H9 (cell line): ENCODE measurements at regions not wholly inside any gene's neighbourhood (a gene's known extent, or its start where the extent isn't known, plus 50 kb on each side); places are given as distances from the start of the nearest gene placed in this dataset.
"Not testable (repeated sequence)": the region's sequence is repeated elsewhere in the genome, so short reads cannot be mapped to it uniquely, and the experiment has no call there.

Source experiments
- DNase-seq: peaks from one replicate; pipeline ENCODE4 v3.0.0-alpha.2; 2017
- H2AFZ ChIP-seq: one replicate; pipeline ENCODE4 v1.6.1; 2013; ENCODE audit warnings: mild to moderate bottlenecking, low read length, control low read depth, moderate library complexity
- H2AK5ac ChIP-seq: 2 replicates; pipeline ENCODE4 v1.6.1; 2013; ENCODE audit warnings: low read length, control low read depth, mixed read lengths; ENCODE audit not compliant: insufficient read length
- H2BK120ac ChIP-seq: one replicate; pipeline ENCODE4 v1.6.1; 2013; ENCODE audit warnings: low read depth, mild to moderate bottlenecking, low read length, control low read depth, inconsistent platforms; ENCODE audit not compliant: poor library complexity, severe bottlenecking
- H2BK12ac ChIP-seq: 2 replicates; pipeline ENCODE4 v1.6.1; 2013; ENCODE audit warnings: low read length, control low read depth, mixed read lengths, low read depth; ENCODE audit not compliant: insufficient read length
- H2BK15ac ChIP-seq: 2 replicates; pipeline ENCODE4 v1.6.1; 2013; ENCODE audit warnings: low read depth, low read length, control low read depth
- H2BK20ac ChIP-seq: one replicate; pipeline ENCODE4 v1.6.1; 2013; ENCODE audit warnings: low read depth, mild to moderate bottlenecking, low read length, control low read depth, inconsistent platforms; ENCODE audit not compliant: poor library complexity, severe bottlenecking
- H2BK5ac ChIP-seq: 2 replicates; pipeline ENCODE4 v1.6.1; 2013; ENCODE audit warnings: low read length, control low read depth, mixed read lengths; ENCODE audit not compliant: insufficient read length
- H3K14ac ChIP-seq: 2 replicates; pipeline ENCODE4 v1.6.1; 2013; ENCODE audit warnings: low read length, control low read depth; ENCODE audit not compliant: insufficient read depth
- H3K18ac ChIP-seq: 2 replicates; pipeline ENCODE4 v1.6.1; 2013; ENCODE audit warnings: low read depth, mild to moderate bottlenecking, mixed read lengths, low read length, control low read depth; ENCODE audit not compliant: insufficient read length
- H3K23ac ChIP-seq: 2 replicates; pipeline ENCODE4 v1.6.1; 2013; ENCODE audit warnings: low read length, control low read depth, mixed read lengths, low read depth; ENCODE audit not compliant: insufficient read length
- H3K23me2 ChIP-seq: 2 replicates; pipeline ENCODE4 v1.6.1; 2013; ENCODE audit warnings: low read depth, mild to moderate bottlenecking, mixed read lengths, low read length, control low read depth; ENCODE audit not compliant: insufficient read length, poor library complexity, severe bottlenecking
- H3K27ac ChIP-seq: 2 replicates; pipeline ENCODE4 v1.5.1; 2013; ENCODE audit warnings: low read length, control low read depth, mixed read lengths, low read depth; ENCODE audit not compliant: insufficient read length
- H3K27me3 ChIP-seq: 2 replicates; pipeline ENCODE4 v1.6.1; 2013; ENCODE audit warnings: low read length, control low read depth, inconsistent platforms; ENCODE audit not compliant: insufficient read depth
- H3K4ac ChIP-seq: 2 replicates; pipeline ENCODE4 v1.6.1; 2013; ENCODE audit warnings: low read depth, mild to moderate bottlenecking, control low read depth, inconsistent platforms, low read length, moderate library complexity
- H3K4me1 ChIP-seq: 2 replicates; pipeline ENCODE4 v1.6.1; 2013; ENCODE audit warnings: low read length, control low read depth, inconsistent platforms; ENCODE audit not compliant: insufficient read depth
- H3K4me2 ChIP-seq: 2 replicates; pipeline ENCODE4 v1.6.1; 2013; ENCODE audit warnings: low read length, control low read depth, mixed read lengths; ENCODE audit not compliant: insufficient read length, insufficient read depth
- H3K56ac ChIP-seq: 2 replicates; pipeline ENCODE4 v1.6.1; 2013; ENCODE audit warnings: low read depth, mild to moderate bottlenecking, mixed read lengths, low read length, control low read depth; ENCODE audit not compliant: insufficient read length
- H3K79me1 ChIP-seq: 2 replicates; pipeline ENCODE4 v1.6.1; 2013; ENCODE audit warnings: low read depth, mild to moderate bottlenecking, moderate library complexity, low read length, control low read depth, inconsistent platforms; ENCODE audit not compliant: insufficient read depth, poor library complexity, severe bottlenecking
- H3K79me2 ChIP-seq: 2 replicates; pipeline ENCODE4 v1.6.1; 2013; ENCODE audit warnings: low read length, control low read depth, inconsistent platforms; ENCODE audit not compliant: insufficient read depth
- H3K9ac ChIP-seq: 2 replicates; pipeline ENCODE4 v1.6.1; 2013; ENCODE audit warnings: low read length, control low read depth, mixed read lengths; ENCODE audit not compliant: insufficient read length; ENCODE audit errors: extremely low read depth
- H3K9me3 ChIP-seq: one replicate; pipeline ENCODE4 v1.6.1; 2013; ENCODE audit warnings: low read depth, low read length, inconsistent platforms; ENCODE audit not compliant: control insufficient read depth
- H3T11ph ChIP-seq: one replicate; pipeline ENCODE4 v1.6.1; 2013; ENCODE audit warnings: mild to moderate bottlenecking, low read length, control low read depth, inconsistent platforms
- H4K20me1 ChIP-seq: one replicate; pipeline ENCODE4 v1.6.1; 2013; ENCODE audit not compliant: control insufficient read depth, insufficient read length, insufficient read depth
- H4K5ac ChIP-seq: 2 replicates; pipeline ENCODE4 v1.6.1; 2013; ENCODE audit warnings: low read depth, mild to moderate bottlenecking, mixed read lengths, low read length, control low read depth; ENCODE audit not compliant: insufficient read length
- H4K8ac ChIP-seq: replicated peaks from 2 replicates; pipeline ENCODE4 v1.6.1; 2013; ENCODE audit warnings: low read length, control low read depth, mixed read lengths, low read depth; ENCODE audit not compliant: insufficient read length
- H4K91ac ChIP-seq: 2 replicates; pipeline ENCODE4 v1.6.1; 2013; ENCODE audit warnings: low read depth, mild to moderate bottlenecking, moderate library complexity, mixed read lengths, low read length, control low read depth; ENCODE audit not compliant: insufficient read length
- H3K27ac Mint-ChIP-seq, 3 experiments: 2 replicates in 2 of 3; 3 replicates in 1 of 3; pipeline ENCODE4 v1.8.0; 2020 to 2021; ENCODE audit warnings: mixed read lengths in 3 of 3, mild to moderate bottlenecking in 1 of 3, moderate library complexity in 1 of 3
- H3K27me3 Mint-ChIP-seq: 2 replicates; pipeline ENCODE4 v1.8.0; 2021; ENCODE audit warnings: low read depth, mild to moderate bottlenecking, moderate library complexity, mixed read lengths
- H3K36me3 Mint-ChIP-seq, 3 experiments: 2 replicates in 2 of 3; 3 replicates in 1 of 3; pipeline ENCODE4 v1.8.0; 2020 to 2021; ENCODE audit warnings: low read depth in 3 of 3, mixed read lengths in 3 of 3; ENCODE audit not compliant: insufficient read depth in 1 of 3
- H3K4me1 Mint-ChIP-seq, 2 experiments: 2 replicates each; pipeline ENCODE4 v1.8.0; 2020; ENCODE audit warnings: mixed read lengths in 2 of 2
- H3K4me3 Mint-ChIP-seq, 2 experiments: 2 replicates in 1 of 2; 3 replicates in 1 of 2; pipeline ENCODE4 v1.8.0; 2020 to 2021; ENCODE audit warnings: mild to moderate bottlenecking in 2 of 2, mixed read lengths in 2 of 2, moderate library complexity in 1 of 2
- H3K9me3 Mint-ChIP-seq, 2 experiments: 2 replicates in 1 of 2; 3 replicates in 1 of 2; pipeline ENCODE4 v1.8.0; 2020; ENCODE audit warnings: mild to moderate bottlenecking in 2 of 2, mixed read lengths in 2 of 2, moderate library complexity in 1 of 2
- WGBS: extraction: QIAGEN DNeasy Blood & Tissue Kit; methylation state at CpG from one replicate; pipeline ENCODE4 v1.1.7; 2013; ENCODE audit warnings: missing lambda C conversion rate, low lambda C conversion rate, mixed read lengths; ENCODE audit not compliant: insufficient read length; ENCODE audit errors: extremely low coverage; 5-methylcytosine and 5-hydroxymethylcytosine counted together
- TF ChIP-seq, protein P1 (sequence below): fragments of 200-600 bp; sonication (generic); conservative IDR thresholded peaks from 3 replicates; pipeline ENCODE4 v1.8.0; 2021; ENCODE audit warnings: antibody characterized with exemption, mild to moderate bottlenecking

DNA sequence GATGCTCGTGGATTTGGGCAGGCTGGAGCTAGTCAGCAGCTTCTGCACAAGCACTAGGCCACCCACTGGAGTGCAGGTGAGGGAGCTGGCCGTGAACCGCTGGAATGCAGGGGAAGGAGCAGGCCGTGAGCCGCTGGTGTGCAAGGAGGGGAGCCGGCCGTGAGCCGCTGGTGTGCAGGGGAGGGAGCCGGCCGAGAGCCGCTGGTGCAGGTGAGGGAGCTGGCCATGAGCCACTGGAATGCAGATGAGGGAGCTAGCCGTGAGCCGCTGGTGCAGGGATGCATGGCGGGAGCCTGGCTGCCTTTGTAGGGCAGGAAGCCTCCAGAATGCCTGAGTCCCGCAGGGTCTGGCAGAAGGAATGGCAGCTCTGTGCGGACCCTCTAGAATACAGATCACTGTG, 4220.0 kb upstream of the OR11H1 start:
- Histone ChIP-seq H3K79me2 (no peaks in the 10 kb centered on the region), H3K9me3 (peaks cover 93% of the 10 kb centered on the region), H3K27me3 (no peaks in the 10 kb centered on the region), H3K14ac (no peak overlapping the region), H2BK12ac (no peak overlapping the region), H3K18ac (no peak overlapping the region), H4K20me1 (no peaks in the 10 kb centered on the region), H3K27ac (no peak overlapping the region), H3K9ac (no peak overlapping the region), H4K5ac (no peak overlapping the region), H3K23me2 (no peaks in the 10 kb centered on the region), H2AK5ac (no peak overlapping the region), H3K4ac (no peak overlapping the region), H2BK5ac (no peak overlapping the region), H3T11ph (no peak overlapping the region), H4K91ac (no peak overlapping the region), H3K4me2 (no peak overlapping the region), H2BK120ac (no peak overlapping the region), H2BK15ac (no peak overlapping the region), H3K56ac (no peak overlapping the region), H3K23ac (no peak overlapping the region), H3K79me1 (no peaks in the 10 kb centered on the region), H2BK20ac (no peak overlapping the region), H2AFZ (no peak overlapping the region), H4K8ac (no peak overlapping the region), H3K4me1 (no peaks in the 10 kb centered on the region)
- Mint-ChIP-seq H3K4me3 (no peak overlapping the region), H3K27me3 (peaks cover 7% of the 10 kb centered on the region), H3K36me3 (peaks cover 22 to 66% (median 49%) of the 10 kb centered on the region in 3 experiments), H3K4me1 (no peaks in the 10 kb centered on the region), H3K27ac (no peak overlapping the region), H3K9me3 (peaks cover 96% of the 10 kb centered on the region in 2 experiments)
- DNase-seq = no peak
- no CpG with 5 or more reads among the region's 16 CpGs for WGBS
- TF ChIP-seq, protein P1, sequence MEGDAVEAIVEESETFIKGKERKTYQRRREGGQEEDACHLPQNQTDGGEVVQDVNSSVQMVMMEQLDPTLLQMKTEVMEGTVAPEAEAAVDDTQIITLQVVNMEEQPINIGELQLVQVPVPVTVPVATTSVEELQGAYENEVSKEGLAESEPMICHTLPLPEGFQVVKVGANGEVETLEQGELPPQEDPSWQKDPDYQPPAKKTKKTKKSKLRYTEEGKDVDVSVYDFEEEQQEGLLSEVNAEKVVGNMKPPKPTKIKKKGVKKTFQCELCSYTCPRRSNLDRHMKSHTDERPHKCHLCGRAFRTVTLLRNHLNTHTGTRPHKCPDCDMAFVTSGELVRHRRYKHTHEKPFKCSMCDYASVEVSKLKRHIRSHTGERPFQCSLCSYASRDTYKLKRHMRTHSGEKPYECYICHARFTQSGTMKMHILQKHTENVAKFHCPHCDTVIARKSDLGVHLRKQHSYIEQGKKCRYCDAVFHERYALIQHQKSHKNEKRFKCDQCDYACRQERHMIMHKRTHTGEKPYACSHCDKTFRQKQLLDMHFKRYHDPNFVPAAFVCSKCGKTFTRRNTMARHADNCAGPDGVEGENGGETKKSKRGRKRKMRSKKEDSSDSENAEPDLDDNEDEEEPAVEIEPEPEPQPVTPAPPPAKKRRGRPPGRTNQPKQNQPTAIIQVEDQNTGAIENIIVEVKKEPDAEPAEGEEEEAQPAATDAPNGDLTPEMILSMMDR = no peak

DNA sequence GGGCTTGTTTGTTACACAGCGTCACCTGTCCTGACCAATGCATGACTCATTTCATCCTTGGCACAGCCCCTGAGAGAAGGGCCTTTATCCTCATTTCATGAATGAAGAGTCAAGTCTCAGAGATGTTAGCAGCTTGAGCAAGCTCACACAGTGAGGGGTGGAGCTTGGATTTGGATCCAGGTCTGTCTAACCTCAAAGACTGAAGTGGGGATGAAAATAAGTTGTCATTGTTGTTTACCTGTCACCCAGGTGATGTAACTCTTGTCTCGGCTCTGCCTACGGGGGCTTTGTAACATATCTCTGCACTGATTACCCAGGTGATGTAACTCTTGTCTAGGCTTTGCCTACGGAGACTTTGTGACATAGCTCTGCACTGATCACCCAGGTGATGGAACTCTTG, 4218.2 kb upstream of the OR11H1 start:
- not testable (repeated sequence) for H2AK5ac ChIP-seq, H2BK5ac ChIP-seq, H3K4me1 Mint-ChIP-seq, H3K23me2 ChIP-seq, H2BK12ac ChIP-seq, H3K23ac ChIP-seq, H3K4me3 Mint-ChIP-seq, H2BK120ac ChIP-seq, H3K14ac ChIP-seq, H2BK15ac ChIP-seq, DNase-seq, H3K27ac ChIP-seq, H3K27ac Mint-ChIP-seq, H4K8ac ChIP-seq, H3K27me3 ChIP-seq, H3K18ac ChIP-seq, H3K27me3 Mint-ChIP-seq, H4K5ac ChIP-seq, H3K4ac ChIP-seq, H3K4me2 ChIP-seq, H2BK20ac ChIP-seq, H3T11ph ChIP-seq, H3K79me1 ChIP-seq, H3K79me2 ChIP-seq, H4K91ac ChIP-seq, H4K20me1 ChIP-seq, H3K4me1 ChIP-seq, H3K56ac ChIP-seq, H2AFZ ChIP-seq, H3K9ac ChIP-seq
- Mint-ChIP-seq H3K9me3 (peaks cover 96 to 97% of the 10 kb centered on the region in 2 experiments), H3K36me3 (peaks cover 22 to 70% (median 48%) of the 10 kb centered on the region in 3 experiments)
- peaks cover 82% of the 10 kb centered on the region for H3K9me3 ChIP-seq
- WGBS = no CpG with 5 or more reads among the region's 4 CpGs
